BJ (cell line): ENCODE measurements at regions not wholly inside any gene's neighbourhood (a gene's known extent, or its start where the extent isn't known, plus 50 kb on each side); places are given as distances from the start of the nearest gene placed in this dataset.

Experiments used
- CTCF ChIA-PET: fragments of 350-600 bp; formaldehyde crosslinking; extraction: SDS; loops from one replicate; lab custom pipeline; 2021; ENCODE audit warnings: antibody characterized with exemption, inconsistent platforms; lab: Yijun Ruan, JAX
- POLR2A ChIA-PET: fragments of 300-600 bp; sonication (Branson Sonifier 250); formaldehyde crosslinking; extraction: SDS; loops from one replicate; lab custom pipeline; 2021; ENCODE audit warnings: antibody characterized with exemption; lab: Charles Lee
- DNase-seq: peaks from one replicate; pipeline ENCODE4 v3.0.0-alpha.2; 2011; ENCODE audit warnings: low read depth
- H3K27me3 ChIP-seq: 2 replicates; pipeline ENCODE4 v1.6.0; 2011; ENCODE audit warnings: low read length; ENCODE audit not compliant: control insufficient read depth, insufficient read depth
- H3K36me3 ChIP-seq: 2 replicates; pipeline ENCODE4 v1.5.1; 2011; ENCODE audit warnings: low read length; ENCODE audit not compliant: control insufficient read depth, insufficient read depth
- H3K4me3 ChIP-seq: 2 replicates; pipeline ENCODE4 v1.5.1; 2011; ENCODE audit warnings: low read depth, mild to moderate bottlenecking, control low read depth, low read length
- CTCF ChIP-seq: IDR thresholded peaks from 2 replicates; pipeline ENCODE4 v1.5.1; 2011; ENCODE audit warnings: low read depth, mild to moderate bottlenecking, control low read depth, inconsistent platforms, low read length, moderate library complexity; ENCODE audit not compliant: insufficient read depth

GRCh38 chr15:35691891-35692867, 146.2 kb upstream of the DPH6 start:
- Histone ChIP-seq H3K36me3 (no peaks in the 10 kb centered on the region), H3K4me3 (no peak overlapping the region), H3K27me3 (no peaks in the 10 kb centered on the region)
- DNase-seq = no peak
- POLR2A ChIA-PET = no interaction called here
- CTCF ChIA-PET = no interaction called here
- no peak for TF ChIP-seq CTCF

GRCh38 chr15:35693286-35693685, 147.3 kb upstream of the DPH6 start:
- DNase-seq = no peak
- CTCF ChIA-PET = interaction anchor here (0.6 kb wide), 1 partner anchor 1443 kb away, joined by 3 read pairs; no protein-coding TSS in a partner anchor
- H3K4me3 ChIP-seq = no peak overlapping the region
- no peak for TF ChIP-seq CTCF
- no peaks in the 10 kb centered on the region for H3K27me3 ChIP-seq
- no peaks in the 10 kb centered on the region for H3K36me3 ChIP-seq
- POLR2A ChIA-PET = interaction anchor here (0.6 kb wide), 1 partner anchor 300 kb away, joined by 3 read pairs; no protein-coding TSS in a partner anchor

- Histone ChIP-seq H3K36me3 (no peaks in the 10 kb centered on the region), H3K27me3 (no peaks in the 10 kb centered on the region), H3K4me3 (no peak overlapping the region)
- TF ChIP-seq CTCF = no peak
- ChIA-PET CTCF (interaction anchor here (0.6 kb wide), 1 partner anchor 1442 kb away, joined by 3 read pairs; no protein-coding TSS in a partner anchor), POLR2A (interaction anchor here (0.6 kb wide), 1 partner anchor 300 kb away, joined by 3 read pairs; no protein-coding TSS in a partner anchor)
- DNase-seq = no peak
Observed at GRCh38 chr15:35693886-35694285, 147.9 kb upstream of the DPH6 start.

DNA sequence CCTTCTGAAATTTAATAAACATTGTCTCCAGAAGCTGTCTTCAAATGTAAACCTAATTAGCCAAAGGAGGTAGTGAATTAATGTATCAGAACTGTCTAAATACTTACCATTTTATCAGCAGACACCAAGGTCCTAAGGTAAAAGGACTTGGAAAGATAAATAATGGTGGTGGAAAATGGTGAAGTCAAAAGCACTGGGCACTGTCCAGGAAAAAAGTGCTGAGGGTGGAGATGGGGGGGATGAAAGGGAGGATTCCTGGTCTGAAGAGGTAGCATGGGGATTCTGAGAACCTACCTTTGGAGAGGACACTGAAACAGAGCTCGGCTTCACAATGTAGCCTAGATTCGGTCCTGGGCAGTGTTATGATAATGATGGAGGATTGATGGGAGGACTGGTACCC, 149.0 kb upstream of the DPH6 start:
- Histone ChIP-seq H3K27me3 (no peaks in the 10 kb centered on the region), H3K4me3 (no peak overlapping the region), H3K36me3 (no peaks in the 10 kb centered on the region)
- DNase-seq = no peak
- CTCF ChIA-PET = no interaction called here
- no peak for TF ChIP-seq CTCF
- POLR2A ChIA-PET = no interaction called here

- CTCF ChIA-PET = interaction anchor here (0.6 to 0.9 kb wide), 2 partner anchors 52 to 727 kb away, joined by 3 read pairs; no protein-coding TSS in a partner anchor
- H3K27me3 ChIP-seq = no peaks in the 10 kb centered on the region
- H3K36me3 ChIP-seq = no peaks in the 10 kb centered on the region
- H3K4me3 ChIP-seq = no peak overlapping the region
- POLR2A ChIA-PET = interaction anchor here (0.7 kb wide), 1 partner anchor 151 kb away, joined by 5 read pairs; no protein-coding TSS in a partner anchor
- no peak for DNase-seq
- no peak for TF ChIP-seq CTCF
Observed at GRCh38 chr15:35696767-35697231, 150.8 kb upstream of the DPH6 start.
